ENCODE measurements at regions not wholly inside any gene's neighbourhood (a gene's known extent, or its start where the extent isn't known, plus 50 kb on each side); places are given as distances from the start of the nearest gene placed in this dataset.

GRCh38 chr14:97233319-97233985, 436.3 kb downstream of the VRK1 start (continued):
- TF ChIP-seq AFF4 (CRISPR knock-in tag; IDR thresholded peaks at IDR 0.05; ENCODE audit: borderline replicate concordance) = no peak

GRCh38 chr14:97246648-97247047, 449.5 kb downstream of the VRK1 start:
- Mint-ChIP-seq H3K27me3 (ENCODE audit: low read depth) (no peaks in the 10 kb centered on the region), H3K9me3 (no peaks in the 10 kb centered on the region), H3K4me1 (peaks cover 6% of the 10 kb centered on the region; the same call in 1 of the 2 replicates), H3K36me3 (no peaks in the 10 kb centered on the region), H3K4me3 (no peak overlapping the region), H3K27ac (no peak overlapping the region)
- ATAC-seq (no peak), DNase-seq (ENCODE audit: low spot score) (no peak)
- CTCF ChIA-PET = no interaction called here
- POLR2A ChIA-PET = no interaction called here
- no peak for TF ChIP-seq USF1 (CRISPR knock-in tag; IDR thresholded peaks at IDR 0.05)
- TF ChIP-seq FOXP4 (CRISPR knock-in tag; IDR thresholded peaks at IDR 0.05) = no peak
- TF ChIP-seq NFATC4 (CRISPR knock-in tag; IDR thresholded peaks at IDR 0.05) = no peak
- TF ChIP-seq CREM (CRISPR knock-in tag; IDR thresholded peaks at IDR 0.05) = no peak

- DNase-seq (ENCODE audit: low spot score) (no peak), ATAC-seq (no peak)
- Mint-ChIP-seq H3K4me3 (no peak overlapping the region), H3K9me3 (no peaks in the 10 kb centered on the region), H3K27me3 (ENCODE audit: low read depth) (no peaks in the 10 kb centered on the region), H3K36me3 (no peaks in the 10 kb centered on the region), H3K27ac (no peak overlapping the region), H3K4me1 (no peaks in the 10 kb centered on the region)
- CTCF ChIA-PET = no interaction called here
- POLR2A ChIA-PET = no interaction called here
- no peak for TF ChIP-seq USF2 (CRISPR knock-in tag; IDR thresholded peaks at IDR 0.05)
- TF ChIP-seq PRRX2 (CRISPR knock-in tag; IDR thresholded peaks at IDR 0.05) = no peak
- TF ChIP-seq ZNF396 (CRISPR knock-in tag; IDR thresholded peaks at IDR 0.05; ENCODE audit: borderline replicate concordance) = no peak
- no peak for TF ChIP-seq AR (CRISPR knock-in tag; IDR thresholded peaks at IDR 0.05)
- TF ChIP-seq ZNF317 (CRISPR knock-in tag; IDR thresholded peaks at IDR 0.05; ENCODE audit: borderline replicate concordance, low read depth) = no peak
- no peak for TF ChIP-seq ZNF121 (CRISPR knock-in tag; IDR thresholded peaks at IDR 0.05)
- TF ChIP-seq ZNF232 (CRISPR knock-in tag; IDR thresholded peaks at IDR 0.05) = no peak
- TF ChIP-seq GRHL2 (CRISPR knock-in tag; IDR thresholded peaks at IDR 0.05; ENCODE audit: insufficient replicate concordance, severe bottlenecking) = no peak
- TF ChIP-seq ATF2 (CRISPR knock-in tag; IDR thresholded peaks at IDR 0.05; ENCODE audit: borderline replicate concordance, low read depth) = no peak
- TF ChIP-seq ZSCAN18 (CRISPR knock-in tag; IDR thresholded peaks at IDR 0.05) = no peak
- TF ChIP-seq ATF1 (CRISPR knock-in tag; IDR thresholded peaks at IDR 0.05) = no peak
- TF ChIP-seq HMGXB4 (CRISPR knock-in tag; IDR thresholded peaks at IDR 0.05) = no peak
- no peak for TF ChIP-seq GABPB1 (CRISPR knock-in tag; IDR thresholded peaks at IDR 0.05)
These were observed 451.8 kb downstream of the VRK1 start for GRCh38 chr14:97248973-97249372.

Measured in WTC11 (cell line).